ENCODE measurements at regions not wholly inside any gene's neighbourhood (a gene's known extent, or its start where the extent isn't known, plus 50 kb on each side); places are given as distances from the start of the nearest gene placed in this dataset.

- DNase-seq (ENCODE audit: low spot score) = no peak
Measured at GRCh38 chr4:173924561-173924960, 358.9 kb downstream of the FBXO8 start.

DNA sequence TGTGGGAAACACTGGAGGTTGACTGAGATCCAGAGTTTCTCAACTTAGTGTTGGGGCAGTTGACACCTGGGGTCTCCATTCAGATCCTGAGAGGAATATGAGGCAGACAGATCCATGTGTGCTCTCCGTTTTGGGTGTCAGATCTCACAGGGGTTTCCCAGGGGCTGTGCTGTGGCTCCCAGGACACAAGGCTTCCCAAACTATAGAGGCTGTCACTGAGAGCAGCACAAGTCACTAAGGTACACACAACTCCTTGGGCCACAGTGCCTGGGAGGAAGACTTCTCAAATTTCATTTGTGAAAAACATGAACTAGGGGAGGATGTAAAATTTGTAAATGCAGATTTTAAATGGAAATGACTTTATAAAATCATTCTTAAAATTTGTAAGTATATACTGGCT, 363.6 kb downstream of the FBXO8 start:
- no peak for DNase-seq (ENCODE audit: low spot score)

DNA sequence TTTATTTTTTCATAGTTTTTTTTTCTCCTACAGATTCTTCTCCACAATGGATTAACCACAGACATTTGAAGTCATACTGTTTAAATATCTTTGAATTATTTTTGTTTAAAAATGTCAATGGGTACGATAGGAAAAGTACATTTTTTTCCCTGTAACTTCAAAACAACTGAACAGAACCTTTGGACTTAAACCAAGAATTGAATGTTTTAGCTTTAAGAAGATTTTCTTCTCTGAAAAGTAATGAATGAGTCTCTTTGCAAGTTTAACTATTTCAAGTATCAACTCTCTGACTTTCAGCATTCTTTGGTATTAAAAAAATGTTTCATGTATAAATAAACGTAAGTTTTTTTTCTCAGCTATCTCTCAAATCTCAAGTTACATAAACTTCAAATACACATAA, 364.3 kb downstream of the FBXO8 start:
- DNase-seq (ENCODE audit: low spot score) = no peak

- no peak for DNase-seq (ENCODE audit: low spot score)
Measured at GRCh38 chr4:173917255-173917960, 366.1 kb downstream of the FBXO8 start.

GRCh38 chr4:173913496-173913895, 370.0 kb downstream of the FBXO8 start:
- DNase-seq (ENCODE audit: low spot score) = no peak

GRCh38 chr4:173912384-173912783, 371.1 kb downstream of the FBXO8 start:
- DNase-seq (ENCODE audit: low spot score) = no peak

DNA sequence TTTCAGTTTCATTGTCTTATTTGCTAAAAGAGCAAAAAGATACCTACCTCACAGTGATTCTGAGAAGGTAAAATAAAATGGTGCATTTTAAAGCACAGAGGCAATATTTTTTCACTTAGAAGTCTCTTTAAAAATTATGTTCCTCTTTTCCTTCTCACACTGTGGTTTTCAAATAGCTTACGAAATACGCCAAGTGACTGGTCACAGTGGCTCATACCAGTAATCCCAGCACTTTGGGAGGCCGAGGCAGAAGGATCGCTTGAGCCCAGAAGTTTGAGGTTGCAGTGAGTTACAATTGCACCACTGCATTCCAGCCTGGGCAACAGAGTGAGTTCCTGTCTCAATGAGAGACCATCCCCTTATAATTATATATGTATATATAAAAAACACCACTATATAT, 372.6 kb downstream of the FBXO8 start:
- DNase-seq (ENCODE audit: low spot score) = no peak

GRCh38 chr4:173909294-173909693, 374.2 kb downstream of the FBXO8 start:
- DNase-seq (ENCODE audit: low spot score) = no peak

- no peak for DNase-seq (ENCODE audit: low spot score)
Measured at GRCh38 chr4:173899813-173900212, 369.8 kb upstream of the HAND2 start.

GRCh38 chr4:173891072-173891471, 361.0 kb upstream of the HAND2 start:
- DNase-seq (ENCODE audit: low spot score) = no peak

DNA sequence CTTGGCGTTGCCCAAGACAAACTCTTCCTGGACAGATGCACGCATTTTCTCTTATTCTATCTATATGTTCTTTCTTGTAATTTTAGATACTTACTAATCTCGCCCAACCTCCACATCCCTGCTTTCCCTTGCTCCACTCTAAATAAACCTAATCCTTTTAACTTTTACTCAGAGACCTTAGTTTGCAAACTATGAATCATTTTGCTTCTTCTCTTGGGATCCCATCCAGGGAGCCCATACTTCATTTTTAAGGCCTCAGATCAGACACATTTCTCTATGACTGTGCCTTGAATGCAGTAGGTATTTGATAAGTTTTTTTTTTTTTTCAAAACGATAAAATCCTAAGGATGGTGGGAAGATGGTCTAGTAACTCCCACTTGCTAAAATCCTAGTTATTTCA, 353.8 kb upstream of the HAND2 start:
- no peak for DNase-seq (ENCODE audit: low spot score)

DNA sequence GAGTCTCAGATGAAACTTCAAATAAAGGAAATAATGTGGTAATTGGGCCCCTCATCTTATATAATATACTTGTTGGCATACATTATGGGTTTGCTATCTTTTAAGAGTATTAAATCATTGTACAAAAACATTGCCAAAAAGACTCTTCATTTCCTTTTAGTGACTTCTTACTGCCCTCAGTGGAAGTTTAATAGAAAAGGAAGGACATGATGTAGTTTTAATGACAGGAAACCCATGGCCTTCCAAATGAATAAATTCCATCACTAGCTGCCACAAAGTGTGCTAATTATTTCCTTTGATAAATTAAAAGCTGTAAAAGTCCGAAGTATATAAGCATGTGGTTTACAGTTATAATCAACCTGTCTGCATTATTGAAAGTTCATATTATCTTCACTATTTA, 350.9 kb upstream of the HAND2 start:
- no peak for DNase-seq (ENCODE audit: low spot score)

DNA sequence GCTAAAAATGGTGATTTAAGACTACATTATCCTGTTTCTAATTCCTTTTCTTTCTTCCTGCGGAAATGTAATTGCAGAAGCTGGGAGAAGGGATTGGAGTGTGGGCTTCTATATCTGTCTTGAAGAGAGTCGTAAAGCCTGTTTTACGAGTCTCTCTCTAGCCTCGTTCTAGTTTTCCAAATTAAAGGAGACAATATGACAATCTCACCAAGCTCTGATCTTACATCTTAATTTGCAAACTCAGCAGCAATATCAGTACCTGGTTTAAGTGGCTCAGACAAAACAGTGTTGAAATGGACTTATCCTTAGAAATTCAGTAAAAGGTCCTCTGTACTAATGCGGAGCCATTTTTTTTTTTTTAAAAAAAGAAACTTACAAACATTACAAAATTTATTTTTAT, 349.5 kb upstream of the HAND2 start:
- no peak for DNase-seq (ENCODE audit: low spot score)

GRCh38 chr4:173878701-173879100, 348.7 kb upstream of the HAND2 start:
- DNase-seq (ENCODE audit: low spot score) = no peak

DNA sequence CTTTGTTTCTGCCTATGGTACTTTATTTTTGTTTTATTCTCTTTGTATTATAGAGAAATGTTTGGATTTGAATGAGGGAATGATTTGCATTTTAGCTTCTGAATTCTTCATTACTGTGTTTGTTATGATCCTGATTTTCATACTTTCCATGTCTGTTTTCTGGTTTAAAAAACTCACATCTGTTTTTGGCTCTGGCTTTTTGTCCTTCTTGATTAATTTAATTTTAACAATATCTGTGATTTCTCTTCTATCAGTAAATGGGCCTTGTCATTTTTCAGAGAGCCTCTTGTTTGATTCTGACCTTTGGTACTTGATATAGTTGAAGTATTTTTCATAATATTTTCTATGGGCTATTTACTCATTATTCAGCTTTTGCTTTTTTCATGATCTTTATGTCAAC, 341.6 kb upstream of the HAND2 start:
- no peak for DNase-seq (ENCODE audit: low spot score)

DNA sequence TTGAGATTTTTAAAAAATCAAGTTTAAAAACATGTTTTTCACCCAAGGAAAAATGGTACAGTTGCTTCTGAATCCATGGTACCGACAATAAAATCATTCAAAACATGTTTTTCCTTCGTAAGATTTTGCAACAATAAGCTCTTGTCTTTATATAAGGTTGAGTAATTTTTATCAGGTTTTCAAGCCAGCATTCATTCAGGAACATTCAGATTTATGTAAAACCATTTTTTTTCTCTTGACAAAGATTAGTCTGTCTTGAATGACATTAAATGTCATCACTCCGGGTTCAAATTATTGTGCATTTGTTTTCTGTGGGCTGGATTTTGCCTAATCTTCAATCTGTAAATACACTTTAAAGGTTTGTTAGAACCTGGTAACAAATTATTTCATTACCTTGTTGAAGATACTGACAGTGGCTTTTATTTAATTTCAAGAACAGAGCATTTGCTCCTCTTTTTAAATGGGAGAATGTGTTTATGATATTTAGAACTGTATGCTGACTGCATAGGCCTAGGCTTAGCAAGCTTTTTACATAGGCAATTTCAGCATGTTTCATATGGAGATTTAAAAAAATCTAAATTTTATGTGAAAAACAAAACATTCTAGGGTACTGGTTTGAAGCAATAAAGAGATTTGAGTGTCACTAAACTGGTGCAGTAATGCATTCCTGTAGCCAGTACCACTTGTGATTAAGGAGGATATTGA, 336.4 kb upstream of the HAND2 start:
- DNase-seq (ENCODE audit: low spot score) = no peak

DNA sequence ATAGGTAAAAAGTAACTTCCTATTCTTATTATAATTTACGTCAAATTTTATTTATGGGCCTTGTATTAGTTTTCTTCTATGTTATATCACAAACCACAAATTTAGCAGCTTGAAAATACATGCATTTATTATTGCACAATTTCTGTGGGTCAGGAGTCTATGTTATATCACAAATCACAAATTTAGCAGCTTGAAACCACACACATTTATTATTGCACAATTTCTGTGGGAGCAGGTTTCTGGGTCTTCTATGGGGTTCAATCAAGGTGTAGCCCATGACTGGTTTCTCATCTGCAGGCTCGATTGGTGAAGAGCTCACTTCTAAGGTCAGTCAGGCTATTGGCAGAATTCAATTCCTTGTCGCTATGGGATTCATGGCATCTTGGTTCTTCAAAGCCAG, 332.7 kb upstream of the HAND2 start:
- DNase-seq (ENCODE audit: low spot score) = no peak

- DNase-seq (ENCODE audit: low spot score) = no peak
Measured at GRCh38 chr4:173860094-173860493, 330.1 kb upstream of the HAND2 start.

DNA sequence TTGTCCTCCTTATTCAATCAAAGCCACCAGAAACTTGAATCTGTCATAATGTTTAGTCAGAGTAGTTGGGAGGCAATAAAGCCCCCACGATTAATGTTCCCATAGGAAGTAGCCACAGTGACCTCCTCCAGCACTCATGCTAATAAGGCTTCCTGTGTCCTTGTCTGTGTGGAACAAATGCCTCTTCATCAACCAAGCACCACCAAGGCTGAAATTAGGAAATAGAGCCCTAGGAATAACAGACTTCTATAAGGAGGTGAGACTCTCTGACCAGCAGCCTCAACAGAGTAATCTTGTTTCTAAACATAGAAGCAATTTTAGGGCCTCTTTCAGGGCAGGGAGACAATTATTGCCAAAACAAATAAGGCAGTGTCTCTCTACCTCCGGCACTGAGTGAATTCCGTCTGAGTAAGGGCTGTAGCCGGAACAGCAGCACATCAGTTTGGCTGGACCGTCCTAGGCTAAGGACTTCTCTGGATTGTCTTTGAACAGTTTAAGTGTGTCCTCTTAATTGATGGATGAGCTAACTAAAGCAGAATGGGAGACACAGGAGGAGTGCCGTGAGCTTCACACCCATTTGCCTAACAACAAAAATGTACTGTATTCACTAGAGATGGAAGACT, 329.2 kb upstream of the HAND2 start:
- no peak for DNase-seq (ENCODE audit: low spot score)

- DNase-seq (ENCODE audit: low spot score) = no peak
Measured at GRCh38 chr4:173858471-173858870, 328.4 kb upstream of the HAND2 start.

GRCh38 chr4:173857828-173858227, 327.8 kb upstream of the HAND2 start:
- no peak for DNase-seq (ENCODE audit: low spot score)

GRCh38 chr4:173855015-173855414, 325.0 kb upstream of the HAND2 start:
- DNase-seq (ENCODE audit: low spot score) = no peak

- DNase-seq (ENCODE audit: low spot score) = no peak
Measured at GRCh38 chr4:173852775-173853174, 322.7 kb upstream of the HAND2 start.

- DNase-seq (ENCODE audit: low spot score) = no peak
Measured at GRCh38 chr4:173845580-173845979, 315.6 kb upstream of the HAND2 start.
